Cardiac fibroblast (primary cell): ENCODE measurements at regions not wholly inside any gene's neighbourhood (a gene's known extent, or its start where the extent isn't known, plus 50 kb on each side); places are given as distances from the start of the nearest gene placed in this dataset.

Source experiments
- DNase-seq, 2 donors: peaks; one replicate each; pipeline versions ENCODE4 v3.0.0 to v3.0.0-alpha.2; 2010; ENCODE audit warnings: low read depth in 2 of 2
- H3K4me3 ChIP-seq, 2 donors: replicated peaks in 1 of 2; 1 replicate in 1 of 2; 2 replicates in 1 of 2; pipeline ENCODE4 v1.5.1; 2011; ENCODE audit warnings: low read depth in 2 of 2, low read length in 2 of 2, mild to moderate bottlenecking in 2 of 2, moderate library complexity in 1 of 2
- CTCF ChIP-seq: IDR thresholded peaks from one replicate; pipeline ENCODE4 v1.5.1; 2011; ENCODE audit warnings: low read depth, mild to moderate bottlenecking, low read length, inconsistent platforms

GRCh38 chr14:86373886-86374285 lies 843.9 kb downstream of the FLRT2 start:
- H3K4me3 ChIP-seq: no peak overlapping the region
- no peak for TF ChIP-seq CTCF
- DNase-seq: no peak

- H3K4me3 ChIP-seq: no peak overlapping the region
- TF ChIP-seq CTCF: no peak
- no peak for DNase-seq
Measured at GRCh38 chr14:86372402-86372801, 842.5 kb downstream of the FLRT2 start.

GRCh38 chr14:86364634-86365033 lies 834.7 kb downstream of the FLRT2 start:
- TF ChIP-seq CTCF: no peak

GRCh38 chr14:86363576-86363975 lies 833.6 kb downstream of the FLRT2 start:
- no peak overlapping the region for H3K4me3 ChIP-seq
- TF ChIP-seq CTCF: no peak
- no peak for DNase-seq

More at GRCh38 chr14:86364634-86365033, 834.7 kb downstream of the FLRT2 start:
- DNase-seq: no peak
- no peak overlapping the region for H3K4me3 ChIP-seq

GRCh38 chr14:86363047-86363446 lies 833.1 kb downstream of the FLRT2 start:
- H3K4me3 ChIP-seq: no peak overlapping the region
- TF ChIP-seq CTCF: no peak
- no peak for DNase-seq

- DNase-seq: no peak
- no peak for TF ChIP-seq CTCF
Measured at GRCh38 chr14:86357876-86358275, 827.9 kb downstream of the FLRT2 start.

GRCh38 chr14:86357119-86357518 lies 827.2 kb downstream of the FLRT2 start:
- DNase-seq: no peak
- no peak overlapping the region for H3K4me3 ChIP-seq
- no peak for TF ChIP-seq CTCF

More at GRCh38 chr14:86357876-86358275, 827.9 kb downstream of the FLRT2 start:
- H3K4me3 ChIP-seq: no peak overlapping the region
